Heart left ventricle (tissue), 16 donors: ENCODE measurements at regions not wholly inside any gene's neighbourhood (a gene's known extent, or its start where the extent isn't known, plus 50 kb on each side); places are given as distances from the start of the nearest gene placed in this dataset.

Source experiments
- ATAC-seq, 4 donors: fragments of 200-7000 bp; cut with Tn5 transposase; one replicate each; pipeline ENCODE4 v1.9.1; 2020 to 2022; ENCODE audit warnings: moderate library complexity in 4 of 4, mild to moderate bottlenecking in 3 of 4, moderate number of reproducible peaks in 1 of 4
- DNase-seq, 5 donors: peaks; one replicate each; pipeline ENCODE4 v3.0.0-alpha.2; 2020
- H3K27ac ChIP-seq, 12 donors: fragments of 200-600 bp; sonication (generic) in 4 of 12; one replicate each; pipeline versions ENCODE4 v1.5.0 to v1.8.0; 2016 to 2022; ENCODE audit warnings: mild to moderate bottlenecking in 2 of 12
- H3K27me3 ChIP-seq, 9 donors: fragments of 200-600 bp; sonication (generic) in 2 of 9; one replicate each; pipeline versions ENCODE4 v1.5.1 to v1.8.0; 2016 to 2022; ENCODE audit warnings: mild to moderate bottlenecking in 3 of 9
- H3K36me3 ChIP-seq, 9 donors: fragments of 200-600 bp; sonication (generic) in 2 of 9; one replicate each; pipeline versions ENCODE4 v1.5.0 to v1.8.0; 2018 to 2022; ENCODE audit warnings: mild to moderate bottlenecking in 2 of 9
- H3K4me1 ChIP-seq, 12 donors: fragments of 200-600 bp; sonication (generic) in 4 of 12; one replicate each; pipeline versions ENCODE4 v1.5.0 to v1.8.0; 2016 to 2022; ENCODE audit warnings: mild to moderate bottlenecking in 3 of 12
- H3K4me3 ChIP-seq, 12 donors: fragments of 200-600 bp; sonication (generic) in 4 of 12; one replicate each; pipeline versions ENCODE4 v1.5.0 to v1.8.0; 2017 to 2022; ENCODE audit warnings: mild to moderate bottlenecking in 9 of 12, moderate library complexity in 4 of 12
- H3K9me3 ChIP-seq, 12 donors: fragments of 200-600 bp; sonication (generic) in 4 of 12; one replicate each; pipeline versions ENCODE4 v1.5.0 to v1.8.0; 2016 to 2022; ENCODE audit warnings: mild to moderate bottlenecking in 1 of 12
- CTCF ChIP-seq, 12 donors: fragments of 200-600 bp; sonication (generic) in 4 of 12; IDR thresholded peaks; one replicate each; pipeline versions ENCODE4 v1.5.0 to v1.8.0; 2018 to 2022; ENCODE audit warnings: antibody characterized with exemption in 12 of 12, mild to moderate bottlenecking in 5 of 12
- POLR2A ChIP-seq, 2 donors: fragments of 450-650 bp; IDR thresholded peaks; one replicate each; pipeline ENCODE4 v1.6.1; 2017; ENCODE audit warnings: antibody characterized with exemption in 2 of 2, mild to moderate bottlenecking in 2 of 2, moderate library complexity in 2 of 2
- WGBS, 4 donors: extraction: QIAGEN DNeasy Blood & Tissue Kit in 2 of 4; methylation state at CpG; one replicate each; pipeline versions ENCODE4 v1.1.5 to v1.1.7; 2013 to 2018; 5-methylcytosine and 5-hydroxymethylcytosine counted together
- intact Hi-C, 10 donors: fragments of 100-400 bp; cut with DNase I; formaldehyde crosslinking; loops; one replicate each; pipeline versions ENCODE4 v1.11.1 to v1.14.2; 2022
- donor health status: ischemic (EF 13 %, LVEDD 7.1; RV severe dilation, severe dysfunction).
- donor health status: healthy with polysubstance abuse.
- donor health status: DM: no; HTN: yes; CAD: no.
- donor health status: DM: no; HTN: no; CAD: no.
- donor health status: ischemic (EF 25% LVEDD 6.9; RV normal size, moderate dysfunction).
- donor health status: ischemic (EF 25% LVEDD 5.7; RV mildly dilated, moderate dysfunction).
- donor health status: healthy.
- donor health status: DM: yes; HTN: yes; CAD: no.
- donor health status: ischemic (EF 35%, LVEDD 5.7; RV mildly dilated, moderate dysfunction).
- donor health status: nonischemic (EF 11% LVEDD 7.7; RV severe dilation, severe dysfunction).
- donor health status: DM: yes; HTN: yes; CAD: no.
- donor health status: PGD.
- donor health status: ischemic (EF 29% LVEDD 5.4; RV normal size, mild dysfunction).
- donor health status: nonischemic (EF 23%, LVEDD 6.1; RV moderate dilation, normal function).

- no peaks in the 10 kb centered on the region for H3K27me3 ChIP-seq
- WGBS, 4 donors, result 35 to 44% (median 37%) methylated on average over 5 of the region's 5 CpGs
- TF ChIP-seq CTCF (IDR thresholded peaks at IDR 0.05) (no peak), POLR2A (IDR thresholded peaks at IDR 0.05) (no peak)
- H3K4me1 ChIP-seq, result no peaks in the 10 kb centered on the region
- DNase-seq, result no peak
- no peaks in the 10 kb centered on the region for H3K36me3 ChIP-seq
- H3K27ac ChIP-seq, result no peak overlapping the region
- ATAC-seq, result no peak
- H3K4me3 ChIP-seq, result no peak overlapping the region
- H3K9me3 ChIP-seq, result no peaks in the 10 kb centered on the region
- intact Hi-C loops, result no loop called here
Observed at GRCh38 chrX:22516893-22517292, 244.2 kb downstream of the CBLL2 start.

DNA sequence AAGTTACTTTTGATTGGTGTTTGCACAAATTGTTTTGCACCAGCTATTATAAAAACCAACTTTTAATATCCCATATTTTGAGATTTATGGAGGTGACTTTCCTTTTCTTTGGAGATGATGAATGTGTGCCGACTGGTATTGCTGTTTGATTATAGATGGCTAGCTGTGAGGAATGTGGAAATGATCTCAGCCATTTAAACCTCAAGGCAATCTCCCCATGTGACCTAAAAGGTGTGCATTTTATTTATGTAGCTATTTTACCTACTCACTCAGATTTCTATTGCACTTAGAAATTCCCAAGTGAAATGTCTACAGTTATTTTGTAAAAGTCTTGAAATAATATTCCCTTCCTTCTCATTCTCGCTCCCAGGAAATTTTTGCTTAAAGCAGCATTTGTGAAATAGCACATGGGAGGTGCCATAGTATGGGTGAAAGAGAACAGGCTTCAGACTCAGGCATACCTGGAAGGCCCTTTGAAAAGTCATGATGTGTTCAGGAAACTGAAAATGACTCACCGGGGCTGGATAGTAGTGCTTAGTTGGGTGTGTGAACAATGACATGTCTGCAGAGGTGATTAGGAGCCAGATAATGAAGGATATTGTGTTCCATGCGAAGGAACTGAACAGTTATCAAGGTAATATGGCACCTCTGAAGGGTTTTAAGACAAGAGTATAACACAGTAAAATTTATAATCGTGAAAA is 247.6 kb downstream of the CBLL2 start:
- ATAC-seq (no peak), DNase-seq (no peak)
- H3K27ac ChIP-seq, result no peak overlapping the region
- H3K9me3 ChIP-seq, result peaks cover 0 to 14% (median 0%) of the 10 kb centered on the region in 12 donors
- intact Hi-C loops, result no loop called here
- no peak for TF ChIP-seq CTCF (IDR thresholded peaks at IDR 0.05)
- no peak for TF ChIP-seq POLR2A (IDR thresholded peaks at IDR 0.05)
- H3K36me3 ChIP-seq, result no peaks in the 10 kb centered on the region
- H3K4me3 ChIP-seq, result no peak overlapping the region
- WGBS, 4 donors, result 61 to 78% (median 70%) methylated on average over 5 of the region's 5 CpGs
- H3K4me1 ChIP-seq, result no peaks in the 10 kb centered on the region
- H3K27me3 ChIP-seq, result no peaks in the 10 kb centered on the region

DNA sequence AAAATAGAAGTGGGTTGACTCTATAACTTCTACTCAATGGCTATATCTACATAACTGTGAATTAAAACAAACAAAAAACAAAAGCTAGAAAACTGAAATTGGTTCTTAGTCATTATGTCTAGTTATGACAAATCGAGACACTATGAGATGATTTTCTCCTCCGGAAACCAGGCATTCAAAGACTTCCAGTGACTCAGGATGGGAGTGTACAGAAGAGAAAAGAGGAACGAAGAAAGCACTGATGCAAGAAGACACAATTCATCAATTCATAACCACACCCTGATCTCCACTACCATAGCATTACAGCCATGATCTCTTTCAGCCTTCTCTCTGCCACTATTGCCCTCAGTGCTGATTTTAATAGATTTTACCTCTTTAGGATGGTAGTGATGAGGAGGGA is 253.6 kb downstream of the CBLL2 start:
- Histone ChIP-seq H3K27ac (no peak overlapping the region), H3K4me3 (no peak overlapping the region), H3K36me3 (no peaks in the 10 kb centered on the region), H3K9me3 (peaks cover 0 to 14% (median 0%) of the 10 kb centered on the region in 12 donors), H3K27me3 (no peaks in the 10 kb centered on the region), H3K4me1 (no peaks in the 10 kb centered on the region)
- intact Hi-C loops, result no loop called here
- ATAC-seq, result no peak
- TF ChIP-seq POLR2A (IDR thresholded peaks at IDR 0.05), result no peak
- TF ChIP-seq CTCF (IDR thresholded peaks at IDR 0.05), result no peak
- WGBS, 4 donors, result 78 to 95% (median 83%) methylated on average over 3 of the region's 3 CpGs
- DNase-seq, result no peak

DNA sequence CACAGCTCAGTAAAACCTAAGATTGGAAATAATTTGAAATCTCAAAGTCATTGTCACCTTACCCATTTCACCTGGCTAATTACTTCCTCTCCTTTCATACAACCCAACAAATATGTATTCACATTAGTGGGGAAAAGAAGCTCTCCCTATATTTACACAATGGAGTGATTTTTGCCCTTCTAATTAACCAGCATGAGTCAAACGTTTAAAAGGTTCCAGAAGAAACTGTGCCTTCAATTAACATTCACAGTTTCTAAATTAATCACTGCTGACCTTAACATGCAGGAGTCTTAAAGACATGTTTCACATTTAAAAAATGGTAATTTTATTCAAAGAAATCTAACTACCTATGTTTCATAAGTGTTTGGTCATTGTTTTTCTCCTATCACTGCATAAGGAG is 254.6 kb downstream of the CBLL2 start:
- Histone ChIP-seq H3K27ac (no peak overlapping the region), H3K36me3 (no peaks in the 10 kb centered on the region), H3K27me3 (no peaks in the 10 kb centered on the region), H3K4me1 (no peaks in the 10 kb centered on the region), H3K4me3 (no peak overlapping the region), H3K9me3 (peaks cover 0 to 10% (median 0%) of the 10 kb centered on the region in 12 donors)
- WGBS, 4 donors, result 32 to 86% (median 64%) methylated on average over 1 of the region's 1 CpG
- intact Hi-C loops, result no loop called here
- no peak for TF ChIP-seq POLR2A (IDR thresholded peaks at IDR 0.05)
- TF ChIP-seq CTCF (IDR thresholded peaks at IDR 0.05), result no peak
- no peak for ATAC-seq
- DNase-seq, result no peak
